Smooth muscle cell (in vitro differentiated cells): ENCODE measurements at regions not wholly inside any gene's neighbourhood (a gene's known extent, or its start where the extent isn't known, plus 50 kb on each side); places are given as distances from the start of the nearest gene placed in this dataset.

Experiments
- DNase-seq: peaks from one replicate; lab custom pipeline; 2025; ENCODE audit not compliant: unreplicated experiment; lab: John Stamatoyannopoulos, UW
- H2AFZ ChIP-seq: fragments of 200-600 bp; sonication (generic); 2 replicates; pipeline ENCODE4 v1.6.0; 2016; ENCODE audit warnings: antibody characterized with exemption, low read depth, mild to moderate bottlenecking
- H3F3A ChIP-seq: fragments of 200-600 bp; sonication (generic); 2 replicates; pipeline ENCODE4 v1.6.0; 2017; ENCODE audit warnings: antibody characterized with exemption, low read depth
- H3K27ac ChIP-seq: fragments of 200-600 bp; sonication (generic); 2 replicates; pipeline ENCODE4 v1.5.1; 2016; ENCODE audit warnings: low read depth, mild to moderate bottlenecking
- H3K27me3 ChIP-seq: fragments of 200-600 bp; sonication (generic); 2 replicates; pipeline ENCODE4 v1.6.1; 2016; ENCODE audit warnings: low read depth, mild to moderate bottlenecking
- H3K36me3 ChIP-seq: fragments of 200-600 bp; sonication (generic); 2 replicates; pipeline ENCODE4 v1.5.1; 2016; ENCODE audit warnings: low read depth
- H3K4me1 ChIP-seq: fragments of 200-600 bp; sonication (generic); 2 replicates; pipeline ENCODE4 v1.5.1; 2016; ENCODE audit warnings: low read depth
- H3K4me2 ChIP-seq: fragments of 200-600 bp; sonication (generic); 2 replicates; pipeline ENCODE4 v1.6.0; 2016; ENCODE audit warnings: mild to moderate bottlenecking
- H3K4me3 ChIP-seq: fragments of 200-600 bp; sonication (generic); 2 replicates; pipeline ENCODE4 v1.5.1; 2016; ENCODE audit warnings: mild to moderate bottlenecking
- H3K79me2 ChIP-seq: fragments of 200-600 bp; sonication (generic); 2 replicates; pipeline ENCODE4 v1.6.0; 2016; ENCODE audit warnings: low read depth, mild to moderate bottlenecking
- H3K9ac ChIP-seq: fragments of 200-600 bp; sonication (generic); 2 replicates; pipeline ENCODE4 v1.6.0; 2016; ENCODE audit warnings: low read depth
- H3K9me3 ChIP-seq: fragments of 200-600 bp; sonication (generic); replicated peaks from 2 replicates; pipeline ENCODE4 v1.5.1; 2016; ENCODE audit warnings: low read depth
- H4K20me1 ChIP-seq: fragments of 200-600 bp; sonication (generic); 2 replicates; pipeline ENCODE4 v1.6.0; 2016; ENCODE audit warnings: low read depth
- CTCF ChIP-seq: fragments of 200-600 bp; sonication (generic); IDR thresholded peaks from 2 replicates; pipeline ENCODE4 v1.5.1; 2017; ENCODE audit warnings: borderline replicate concordance, mild to moderate bottlenecking, antibody characterized with exemption; ENCODE audit not compliant: insufficient read depth, poor library complexity, severe bottlenecking
- WGBS: methylation state at CpG from one replicate; pipeline ENCODE4 v1.1.7; 2016; ENCODE audit warnings: low lambda C conversion rate; 5-methylcytosine and 5-hydroxymethylcytosine counted together

GRCh38 chr15:47541562-47541961 lies 175.7 kb upstream of the SEMA6D start:
- Histone ChIP-seq H3K4me3 (no peak overlapping the region), H2AFZ (no peak overlapping the region), H3K27ac (no peak overlapping the region), H3K4me2 (no peak overlapping the region), H3K36me3 (no peaks in the 10 kb centered on the region), H3K9me3 (no peaks in the 10 kb centered on the region), H3K27me3 (no peaks in the 10 kb centered on the region), H3K79me2 (no peaks in the 10 kb centered on the region), H4K20me1 (no peaks in the 10 kb centered on the region), H3K9ac (no peak overlapping the region), H3K4me1 (no peaks in the 10 kb centered on the region), H3F3A (no peaks in the 10 kb centered on the region)
- TF ChIP-seq CTCF: no peak
- 92% methylated on average over 2 of the region's 2 CpGs for WGBS
- DNase-seq: no peak

- Histone ChIP-seq H4K20me1 (no peaks in the 10 kb centered on the region), H3F3A (no peaks in the 10 kb centered on the region), H3K9me3 (no peaks in the 10 kb centered on the region), H3K36me3 (no peaks in the 10 kb centered on the region), H3K4me3 (no peak overlapping the region), H2AFZ (no peak overlapping the region), H3K79me2 (no peaks in the 10 kb centered on the region), H3K27ac (no peak overlapping the region), H3K27me3 (no peaks in the 10 kb centered on the region), H3K9ac (no peak overlapping the region), H3K4me1 (no peaks in the 10 kb centered on the region), H3K4me2 (no peak overlapping the region)
- DNase-seq: no peak
- 88% methylated on average over 2 of the region's 2 CpGs for WGBS
- TF ChIP-seq CTCF: no peak
Observed at GRCh38 chr15:47542312-47542989, 174.9 kb upstream of the SEMA6D start.

GRCh38 chr15:47548231-47548630 lies 169.1 kb upstream of the SEMA6D start:
- Histone ChIP-seq H3F3A (no peaks in the 10 kb centered on the region), H3K27me3 (no peaks in the 10 kb centered on the region), H3K4me1 (peaks cover 6% of the 10 kb centered on the region), H3K27ac (no peak overlapping the region), H3K79me2 (no peaks in the 10 kb centered on the region), H3K36me3 (no peaks in the 10 kb centered on the region), H3K4me2 (peak overlapping the region; percentile 38), H3K9ac (no peak overlapping the region), H3K4me3 (no peak overlapping the region), H2AFZ (no peak overlapping the region), H4K20me1 (no peaks in the 10 kb centered on the region), H3K9me3 (no peaks in the 10 kb centered on the region)
- no peak for TF ChIP-seq CTCF
- 95% methylated on average over 1 of the region's 1 CpG for WGBS
- DNase-seq: no peak

GRCh38 chr15:47548986-47549385 lies 168.3 kb upstream of the SEMA6D start:
- Histone ChIP-seq H3F3A (no peaks in the 10 kb centered on the region), H3K9ac (no peak overlapping the region), H2AFZ (no peak overlapping the region), H3K79me2 (no peaks in the 10 kb centered on the region), H3K9me3 (no peaks in the 10 kb centered on the region), H3K4me3 (no peak overlapping the region), H3K27ac (no peak overlapping the region), H3K36me3 (no peaks in the 10 kb centered on the region), H4K20me1 (no peaks in the 10 kb centered on the region), H3K4me1 (peaks cover 6% of the 10 kb centered on the region), H3K4me2 (no peak overlapping the region), H3K27me3 (no peaks in the 10 kb centered on the region)
- TF ChIP-seq CTCF: no peak
- DNase-seq: no peak
- 97% methylated on average over 3 of the region's 3 CpGs for WGBS
